ENCODE measurements at regions not wholly inside any gene's neighbourhood (a gene's known extent, or its start where the extent isn't known, plus 50 kb on each side); places are given as distances from the start of the nearest gene placed in this dataset.
A peak's percentile ranks its signal among the peaks of the same experiment; 100 is the strongest.

- no peak for ATAC-seq
- TF ChIP-seq CREB5 (CRISPR knock-in tag; IDR thresholded peaks at IDR 0.05; ENCODE audit: low read depth), result no peak
- no peak for TF ChIP-seq ZNF70 (CRISPR knock-in tag; IDR thresholded peaks at IDR 0.05)
- TF ChIP-seq ZFP30 (CRISPR knock-in tag; IDR thresholded peaks at IDR 0.05), result no peak
- no peak for TF ChIP-seq ESRRG (CRISPR knock-in tag; IDR thresholded peaks at IDR 0.05)
- no peak for TF ChIP-seq ISL1 (CRISPR knock-in tag; IDR thresholded peaks at IDR 0.05)
- TF ChIP-seq, protein P1, sequence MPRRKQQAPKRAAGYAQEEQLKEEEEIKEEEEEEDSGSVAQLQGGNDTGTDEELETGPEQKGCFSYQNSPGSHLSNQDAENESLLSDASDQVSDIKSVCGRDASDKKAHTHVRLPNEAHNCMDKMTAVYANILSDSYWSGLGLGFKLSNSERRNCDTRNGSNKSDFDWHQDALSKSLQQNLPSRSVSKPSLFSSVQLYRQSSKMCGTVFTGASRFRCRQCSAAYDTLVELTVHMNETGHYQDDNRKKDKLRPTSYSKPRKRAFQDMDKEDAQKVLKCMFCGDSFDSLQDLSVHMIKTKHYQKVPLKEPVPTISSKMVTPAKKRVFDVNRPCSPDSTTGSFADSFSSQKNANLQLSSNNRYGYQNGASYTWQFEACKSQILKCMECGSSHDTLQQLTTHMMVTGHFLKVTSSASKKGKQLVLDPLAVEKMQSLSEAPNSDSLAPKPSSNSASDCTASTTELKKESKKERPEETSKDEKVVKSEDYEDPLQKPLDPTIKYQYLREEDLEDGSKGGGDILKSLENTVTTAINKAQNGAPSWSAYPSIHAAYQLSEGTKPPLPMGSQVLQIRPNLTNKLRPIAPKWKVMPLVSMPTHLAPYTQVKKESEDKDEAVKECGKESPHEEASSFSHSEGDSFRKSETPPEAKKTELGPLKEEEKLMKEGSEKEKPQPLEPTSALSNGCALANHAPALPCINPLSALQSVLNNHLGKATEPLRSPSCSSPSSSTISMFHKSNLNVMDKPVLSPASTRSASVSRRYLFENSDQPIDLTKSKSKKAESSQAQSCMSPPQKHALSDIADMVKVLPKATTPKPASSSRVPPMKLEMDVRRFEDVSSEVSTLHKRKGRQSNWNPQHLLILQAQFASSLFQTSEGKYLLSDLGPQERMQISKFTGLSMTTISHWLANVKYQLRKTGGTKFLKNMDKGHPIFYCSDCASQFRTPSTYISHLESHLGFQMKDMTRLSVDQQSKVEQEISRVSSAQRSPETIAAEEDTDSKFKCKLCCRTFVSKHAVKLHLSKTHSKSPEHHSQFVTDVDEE (CRISPR knock-in tag; IDR thresholded peaks at IDR 0.05), result no peak
- TF ChIP-seq PPARA (CRISPR knock-in tag; IDR thresholded peaks at IDR 0.05; ENCODE audit: borderline replicate concordance), result no peak
- TF ChIP-seq TOX (CRISPR knock-in tag; IDR thresholded peaks at IDR 0.05; ENCODE audit: borderline replicate concordance), result no peak
- no peak for TF ChIP-seq SNAI2 (CRISPR knock-in tag; IDR thresholded peaks at IDR 0.05)
- no peak for TF ChIP-seq OSR1 (CRISPR knock-in tag; IDR thresholded peaks at IDR 0.05)
- TF ChIP-seq ZNF8 (CRISPR knock-in tag; IDR thresholded peaks at IDR 0.05), result no peak
- no peak for TF ChIP-seq CSDC2 (CRISPR knock-in tag; IDR thresholded peaks at IDR 0.05)
- no peak for TF ChIP-seq GLIS3 (CRISPR knock-in tag; IDR thresholded peaks at IDR 0.05)
These were observed 482.0 kb downstream of the KCNA4 start for GRCh38 chr11:29534836-29535235.

DNA sequence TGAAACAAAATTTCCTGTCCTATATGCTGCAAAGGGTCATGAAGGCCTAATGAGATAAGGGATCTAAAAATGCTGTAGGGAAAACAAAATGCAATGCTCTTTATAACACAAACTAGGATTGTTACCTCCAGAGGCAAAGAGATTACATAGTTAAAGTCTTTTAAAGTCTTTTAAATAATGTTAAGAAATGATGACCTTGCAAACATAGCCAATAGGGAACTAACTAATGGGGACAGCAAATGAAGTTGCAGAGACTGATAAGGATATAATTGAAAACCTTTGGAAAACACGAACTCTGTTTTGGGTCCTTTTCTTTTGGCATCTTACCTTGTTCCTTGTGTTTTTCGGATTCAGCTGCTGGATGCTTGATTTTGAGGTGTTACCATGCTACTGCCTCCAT, 485.9 kb downstream of the KCNA4 start:
- no peak for ATAC-seq
- TF ChIP-seq OSR1 (CRISPR knock-in tag; IDR thresholded peaks at IDR 0.05) (no peak), SNAI2 (CRISPR knock-in tag; IDR thresholded peaks at IDR 0.05) (no peak), ZNF565 (CRISPR knock-in tag; conservative IDR thresholded peaks at IDR 0.05; ENCODE audit: low read depth) (no peak), TCF4 (CRISPR knock-in tag; IDR thresholded peaks at IDR 0.05; ENCODE audit: borderline replicate concordance) (no peak), ZFP30 (CRISPR knock-in tag; IDR thresholded peaks at IDR 0.05) (no peak), RARB (CRISPR knock-in tag; IDR thresholded peaks at IDR 0.05) (no peak), CSDC2 (CRISPR knock-in tag; IDR thresholded peaks at IDR 0.05) (no peak), TOX (CRISPR knock-in tag; IDR thresholded peaks at IDR 0.05; ENCODE audit: borderline replicate concordance) (no peak), ESRRG (CRISPR knock-in tag; IDR thresholded peaks at IDR 0.05) (no peak), PATZ1 (CRISPR knock-in tag; IDR thresholded peaks at IDR 0.05; ENCODE audit: borderline replicate concordance) (no peak), ZNF70 (CRISPR knock-in tag; IDR thresholded peaks at IDR 0.05) (no peak), ZC3H10 (CRISPR knock-in tag; IDR thresholded peaks at IDR 0.05) (no peak)
- TF ChIP-seq, protein P1 (CRISPR knock-in tag; IDR thresholded peaks at IDR 0.05), result no peak

GRCh38 chr11:29527391-29527936, 489.4 kb downstream of the KCNA4 start:
- peak; percentile 62 for ATAC-seq
- TF ChIP-seq ZFP30 (CRISPR knock-in tag; IDR thresholded peaks at IDR 0.05), result no peak
- TF ChIP-seq, protein P1 (CRISPR knock-in tag; IDR thresholded peaks at IDR 0.05), result no peak
- no peak for TF ChIP-seq PATZ1 (CRISPR knock-in tag; IDR thresholded peaks at IDR 0.05; ENCODE audit: borderline replicate concordance)
- no peak for TF ChIP-seq TCF4 (CRISPR knock-in tag; IDR thresholded peaks at IDR 0.05; ENCODE audit: borderline replicate concordance)
- no peak for TF ChIP-seq PPARA (CRISPR knock-in tag; IDR thresholded peaks at IDR 0.05; ENCODE audit: borderline replicate concordance)
- TF ChIP-seq POU6F1 (CRISPR knock-in tag; IDR thresholded peaks at IDR 0.05; ENCODE audit: borderline replicate concordance, low read depth), result no peak
- TF ChIP-seq RARB (CRISPR knock-in tag; IDR thresholded peaks at IDR 0.05), result no peak
- no peak for TF ChIP-seq GLIS3 (CRISPR knock-in tag; IDR thresholded peaks at IDR 0.05)
